ENCODE measurements at regions not wholly inside any gene's neighbourhood (a gene's known extent, or its start where the extent isn't known, plus 50 kb on each side); places are given as distances from the start of the nearest gene placed in this dataset.

GRCh38 chr5:60339691-60340201 is 360.2 kb downstream of the DEPDC1B start:
- no peaks in the 10 kb centered on the region for H3K36me3 Mint-ChIP-seq (ENCODE audit: insufficient read depth)
- H3K4me1 Mint-ChIP-seq (ENCODE audit: low read depth in 2 of 2) = no peaks in the 10 kb centered on the region
- no peak for DNase-seq
- no peak overlapping the region for H3K4me3 Mint-ChIP-seq
- H3K9me3 Mint-ChIP-seq = peaks cover 6 to 15% of the 10 kb centered on the region in 2 donors
- no peak overlapping the region for H3K27ac Mint-ChIP-seq
- no peaks in the 10 kb centered on the region for H3K27me3 Mint-ChIP-seq
- no peak for ATAC-seq (replicated peaks)

- Mint-ChIP-seq H3K9me3 (peaks cover 6 to 12% of the 10 kb centered on the region in 2 donors), H3K27me3 (no peaks in the 10 kb centered on the region), H3K4me1 (ENCODE audit: low read depth in 2 of 2) (no peaks in the 10 kb centered on the region), H3K27ac (no peak overlapping the region), H3K4me3 (no peak overlapping the region), H3K36me3 (ENCODE audit: insufficient read depth) (no peaks in the 10 kb centered on the region)
- ATAC-seq (replicated peaks) (no peak), DNase-seq (no peak)
Observed at GRCh38 chr5:60338846-60339245, 361.1 kb downstream of the DEPDC1B start.

- H3K27me3 Mint-ChIP-seq = no peaks in the 10 kb centered on the region
- DNase-seq = no peak
Observed at GRCh38 chr5:60336491-60336890, 363.5 kb downstream of the DEPDC1B start.

GRCh38 chr5:60335913-60336312 is 364.1 kb downstream of the DEPDC1B start:
- H3K27me3 Mint-ChIP-seq = no peaks in the 10 kb centered on the region
- H3K27ac Mint-ChIP-seq = no peak overlapping the region
- H3K4me1 Mint-ChIP-seq (ENCODE audit: low read depth in 2 of 2) = no peaks in the 10 kb centered on the region
- no peak overlapping the region for H3K4me3 Mint-ChIP-seq
- H3K36me3 Mint-ChIP-seq (ENCODE audit: insufficient read depth) = no peaks in the 10 kb centered on the region
- ATAC-seq (replicated peaks) (no peak), DNase-seq (no peak)
- peaks cover 6 to 7% of the 10 kb centered on the region in 2 donors for H3K9me3 Mint-ChIP-seq

More at GRCh38 chr5:60336491-60336890, 363.5 kb downstream of the DEPDC1B start:
- Mint-ChIP-seq H3K27ac (no peak overlapping the region), H3K36me3 (ENCODE audit: insufficient read depth) (no peaks in the 10 kb centered on the region), H3K4me1 (ENCODE audit: low read depth in 2 of 2) (no peaks in the 10 kb centered on the region), H3K9me3 (peaks cover 6 to 7% of the 10 kb centered on the region in 2 donors), H3K4me3 (no peak overlapping the region)
- no peak for ATAC-seq (replicated peaks)

GRCh38 chr5:60334281-60334713 is 365.7 kb downstream of the DEPDC1B start:
- ATAC-seq (replicated peaks) (no peak), DNase-seq (no peak)
- Mint-ChIP-seq H3K27me3 (no peaks in the 10 kb centered on the region), H3K27ac (no peak overlapping the region), H3K36me3 (ENCODE audit: insufficient read depth) (no peaks in the 10 kb centered on the region), H3K9me3 (peaks cover 9 to 14% of the 10 kb centered on the region in 2 donors), H3K4me3 (no peak overlapping the region), H3K4me1 (ENCODE audit: low read depth in 2 of 2) (no peaks in the 10 kb centered on the region)

- no peak for ATAC-seq (replicated peaks)
- H3K27me3 Mint-ChIP-seq = no peaks in the 10 kb centered on the region
- H3K4me3 Mint-ChIP-seq = no peak overlapping the region
- H3K9me3 Mint-ChIP-seq = peaks cover 9 to 14% of the 10 kb centered on the region in 2 donors
- no peak for DNase-seq
- H3K27ac Mint-ChIP-seq = no peak overlapping the region
- no peaks in the 10 kb centered on the region for H3K36me3 Mint-ChIP-seq (ENCODE audit: insufficient read depth)
- no peaks in the 10 kb centered on the region for H3K4me1 Mint-ChIP-seq (ENCODE audit: low read depth in 2 of 2)
Observed at GRCh38 chr5:60333005-60333571, 366.9 kb downstream of the DEPDC1B start.

- H3K4me3 Mint-ChIP-seq = no peak overlapping the region
- no peaks in the 10 kb centered on the region for H3K36me3 Mint-ChIP-seq (ENCODE audit: insufficient read depth)
- no peak for ATAC-seq (replicated peaks)
- H3K4me1 Mint-ChIP-seq (ENCODE audit: low read depth in 2 of 2) = no peaks in the 10 kb centered on the region
- H3K27me3 Mint-ChIP-seq = no peaks in the 10 kb centered on the region
- no peak overlapping the region for H3K27ac Mint-ChIP-seq
- peaks cover 9 to 14% of the 10 kb centered on the region in 2 donors for H3K9me3 Mint-ChIP-seq
- no peak for DNase-seq
Observed at GRCh38 chr5:60332244-60333004, 367.5 kb downstream of the DEPDC1B start.

- H3K4me3 Mint-ChIP-seq = no peak overlapping the region
- ATAC-seq (replicated peaks) (no peak), DNase-seq (no peak)
- no peak overlapping the region for H3K27ac Mint-ChIP-seq
- H3K4me1 Mint-ChIP-seq (ENCODE audit: low read depth in 2 of 2) = no peaks in the 10 kb centered on the region
- peaks cover 11 to 12% of the 10 kb centered on the region in 2 donors for H3K9me3 Mint-ChIP-seq
- H3K36me3 Mint-ChIP-seq (ENCODE audit: insufficient read depth) = no peaks in the 10 kb centered on the region
- no peaks in the 10 kb centered on the region for H3K27me3 Mint-ChIP-seq
Observed at GRCh38 chr5:60330236-60330635, 369.7 kb downstream of the DEPDC1B start.

- H3K27me3 Mint-ChIP-seq = no peaks in the 10 kb centered on the region
- no peaks in the 10 kb centered on the region for H3K4me1 Mint-ChIP-seq (ENCODE audit: low read depth in 2 of 2)
- DNase-seq (no peak), ATAC-seq (replicated peaks) (no peak)
- no peak overlapping the region for H3K27ac Mint-ChIP-seq
- peaks cover 17 to 23% of the 10 kb centered on the region in 2 donors for H3K9me3 Mint-ChIP-seq
- H3K4me3 Mint-ChIP-seq = no peak overlapping the region
- no peaks in the 10 kb centered on the region for H3K36me3 Mint-ChIP-seq (ENCODE audit: insufficient read depth)
Observed at GRCh38 chr5:60325870-60326269, 374.1 kb downstream of the DEPDC1B start.

- Mint-ChIP-seq H3K27me3 (no peaks in the 10 kb centered on the region), H3K4me3 (no peak overlapping the region), H3K9me3 (peaks cover 11 to 27% of the 10 kb centered on the region in 2 donors), H3K4me1 (ENCODE audit: low read depth in 2 of 2) (no peaks in the 10 kb centered on the region), H3K27ac (no peak overlapping the region), H3K36me3 (ENCODE audit: insufficient read depth) (no peaks in the 10 kb centered on the region)
- ATAC-seq (replicated peaks) = no peak
- no peak for DNase-seq
Observed at GRCh38 chr5:60323596-60323995, 376.4 kb downstream of the DEPDC1B start.

- ATAC-seq (replicated peaks) (no peak), DNase-seq (no peak)
- peaks cover 2 to 14% of the 10 kb centered on the region in 2 donors for H3K9me3 Mint-ChIP-seq
- H3K4me3 Mint-ChIP-seq = no peak overlapping the region
- no peaks in the 10 kb centered on the region for H3K4me1 Mint-ChIP-seq (ENCODE audit: low read depth in 2 of 2)
- no peaks in the 10 kb centered on the region for H3K36me3 Mint-ChIP-seq (ENCODE audit: insufficient read depth)
- H3K27me3 Mint-ChIP-seq = no peaks in the 10 kb centered on the region
- H3K27ac Mint-ChIP-seq = no peak overlapping the region
Observed at GRCh38 chr5:60312098-60312497, 387.9 kb downstream of the DEPDC1B start.

- ATAC-seq (replicated peaks) (no peak), DNase-seq (no peak)
- Mint-ChIP-seq H3K27ac (no peak overlapping the region), H3K4me1 (ENCODE audit: low read depth in 2 of 2) (no peaks in the 10 kb centered on the region), H3K4me3 (no peak overlapping the region), H3K36me3 (ENCODE audit: insufficient read depth) (no peaks in the 10 kb centered on the region), H3K27me3 (no peaks in the 10 kb centered on the region), H3K9me3 (peaks cover 0 to under 1% of the 10 kb centered on the region in 2 donors)
Observed at GRCh38 chr5:60299944-60300343, 400.0 kb downstream of the DEPDC1B start.

- H3K27me3 Mint-ChIP-seq = no peaks in the 10 kb centered on the region
- no peak overlapping the region for H3K4me3 Mint-ChIP-seq
- H3K4me1 Mint-ChIP-seq (ENCODE audit: low read depth in 2 of 2) = no peaks in the 10 kb centered on the region
- DNase-seq = no peak
- ATAC-seq (replicated peaks) = no peak
- no peaks in the 10 kb centered on the region for H3K36me3 Mint-ChIP-seq (ENCODE audit: insufficient read depth)
- no peak overlapping the region for H3K27ac Mint-ChIP-seq
- peaks cover 0 to 2% of the 10 kb centered on the region in 2 donors for H3K9me3 Mint-ChIP-seq
Observed at GRCh38 chr5:60297658-60298057, 402.3 kb downstream of the DEPDC1B start.

- Mint-ChIP-seq H3K4me3 (no peak overlapping the region), H3K27ac (no peak overlapping the region), H3K36me3 (ENCODE audit: insufficient read depth) (no peaks in the 10 kb centered on the region), H3K27me3 (no peaks in the 10 kb centered on the region), H3K9me3 (peaks cover 0 to 2% of the 10 kb centered on the region in 2 donors), H3K4me1 (ENCODE audit: low read depth in 2 of 2) (no peaks in the 10 kb centered on the region)
- DNase-seq (no peak), ATAC-seq (replicated peaks) (no peak)
Observed at GRCh38 chr5:60295423-60295822, 401.9 kb upstream of the PDE4D start.
